ENCODE measurements at regions not wholly inside any gene's neighbourhood (a gene's known extent, or its start where the extent isn't known, plus 50 kb on each side); places are given as distances from the start of the nearest gene placed in this dataset.

- TF ChIP-seq CTCF (IDR thresholded peaks at IDR 0.05) (no peak), EZH2 (IDR thresholded peaks at IDR 0.05) (no peak)
These were observed 62.7 kb downstream of the CYCS start for GRCh38 chr7:25062380-25062779.

Measured in neural progenitor cell (in vitro differentiated cells).